Activated CD8-positive, alpha-beta memory T cell treated with anti-CD3 and anti-CD28 coated beads for 24 hours (primary cell): ENCODE measurements at regions not wholly inside any gene's neighbourhood (a gene's known extent, or its start where the extent isn't known, plus 50 kb on each side); places are given as distances from the start of the nearest gene placed in this dataset.
"Not testable (repeated sequence)": the region's sequence is repeated elsewhere in the genome, so short reads cannot be mapped to it uniquely, and the experiment has no call there.

Source experiments
- DNase-seq: peaks from one replicate; pipeline ENCODE4 v3.0.0-alpha.2; 2020

DNA sequence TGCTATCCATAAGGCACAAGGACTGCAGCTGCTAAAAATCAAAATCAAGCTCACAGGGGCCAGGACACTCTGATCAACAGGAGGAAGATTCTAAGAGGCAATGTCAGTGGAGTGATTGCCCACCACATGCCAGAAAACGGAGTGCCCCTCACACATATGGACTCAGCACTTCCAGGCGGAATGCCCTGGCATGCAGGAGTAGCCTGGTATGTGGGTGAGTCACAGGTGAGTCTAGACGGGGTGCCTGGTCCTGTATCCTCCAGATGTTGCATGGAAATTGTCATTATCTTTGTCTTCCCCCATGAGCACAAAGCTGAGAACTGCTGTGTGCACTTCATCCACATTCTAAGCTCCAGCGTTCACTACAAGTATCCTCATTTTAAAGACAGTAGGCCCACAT, 129.2 kb upstream of the FOXD4L5 start:
- not testable (repeated sequence) for DNase-seq

DNA sequence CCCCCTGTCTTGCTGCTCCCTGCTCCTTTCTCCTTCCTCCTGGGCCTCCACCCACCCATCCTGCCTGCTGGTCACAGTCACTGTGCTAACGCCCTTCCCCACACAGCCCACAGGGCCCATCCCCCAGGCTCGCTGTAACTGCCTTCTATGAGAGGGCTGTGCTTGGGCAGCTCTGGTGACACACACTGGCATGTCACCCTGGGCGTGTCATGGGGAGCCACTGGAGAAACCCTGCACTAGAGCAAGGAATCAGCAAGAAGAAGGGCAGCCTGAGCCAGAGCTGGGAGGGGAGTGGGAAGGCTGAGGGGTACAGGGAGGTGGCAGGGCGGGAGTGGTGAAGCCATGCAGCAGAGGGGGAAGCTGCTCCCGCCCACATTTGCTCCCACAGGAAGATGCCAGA, 128.4 kb upstream of the FOXD4L5 start:
- DNase-seq, result not testable (repeated sequence)

DNA sequence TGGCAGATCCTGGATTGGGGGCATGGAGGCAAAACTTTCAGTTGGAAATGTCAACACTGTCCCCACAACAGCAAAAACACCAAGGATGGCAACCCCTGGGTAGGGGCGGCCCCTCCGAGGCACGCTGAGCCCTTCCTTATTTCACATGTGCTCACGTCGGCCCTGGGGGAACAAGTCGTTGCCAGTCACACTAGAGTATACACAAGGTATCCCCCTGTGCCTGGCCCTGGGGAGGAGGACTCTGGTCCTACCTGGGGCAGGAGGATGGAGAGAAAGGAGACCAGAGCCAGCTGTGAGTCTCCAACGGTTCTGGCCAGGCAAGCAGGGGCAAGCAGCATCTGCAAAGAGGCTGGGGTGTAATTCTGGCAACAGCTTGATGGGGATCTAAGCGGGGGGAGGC, 126.9 kb upstream of the FOXD4L5 start:
- DNase-seq, result no peak

DNA sequence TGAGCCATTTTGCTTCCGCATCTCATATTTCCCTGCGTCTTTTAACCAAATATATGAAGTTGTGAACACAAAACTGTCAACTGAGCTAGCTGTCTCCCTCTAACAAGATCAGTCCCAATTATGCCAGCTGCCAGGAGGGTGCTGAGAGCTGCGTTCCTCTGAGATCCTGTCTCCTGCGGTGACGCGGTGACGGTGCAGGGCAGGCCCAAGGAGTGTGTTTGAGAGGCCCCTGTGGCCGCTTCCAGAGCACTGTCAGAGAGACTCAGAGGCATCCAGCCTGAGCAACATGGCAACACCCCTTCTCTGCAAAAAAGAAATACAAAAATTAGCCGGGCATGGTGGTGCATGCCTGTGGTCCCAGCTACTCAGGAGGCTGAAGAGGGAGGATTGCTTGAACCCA, 126.3 kb upstream of the FOXD4L5 start:
- DNase-seq, result no peak

DNA sequence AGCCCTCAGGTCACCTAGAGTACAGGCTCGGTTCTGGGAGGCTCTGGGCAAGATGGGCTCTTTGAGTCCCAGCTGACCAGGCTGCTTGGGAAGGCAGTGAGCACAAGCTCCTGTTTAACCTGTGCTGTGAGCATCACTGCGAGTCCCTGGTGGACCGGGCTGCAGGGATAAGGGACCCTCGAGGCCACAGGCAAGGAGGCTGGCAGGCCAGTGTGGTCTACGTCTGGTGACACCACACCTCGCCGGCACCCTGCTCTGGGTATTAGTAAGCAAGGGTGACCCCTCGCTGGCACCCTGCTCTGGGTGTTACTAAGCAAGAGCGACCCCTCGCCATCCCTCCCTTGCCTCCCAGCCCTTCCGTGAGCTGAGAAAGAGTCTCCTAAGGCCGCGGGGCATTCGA, 125.9 kb upstream of the FOXD4L5 start:
- no peak for DNase-seq

DNA sequence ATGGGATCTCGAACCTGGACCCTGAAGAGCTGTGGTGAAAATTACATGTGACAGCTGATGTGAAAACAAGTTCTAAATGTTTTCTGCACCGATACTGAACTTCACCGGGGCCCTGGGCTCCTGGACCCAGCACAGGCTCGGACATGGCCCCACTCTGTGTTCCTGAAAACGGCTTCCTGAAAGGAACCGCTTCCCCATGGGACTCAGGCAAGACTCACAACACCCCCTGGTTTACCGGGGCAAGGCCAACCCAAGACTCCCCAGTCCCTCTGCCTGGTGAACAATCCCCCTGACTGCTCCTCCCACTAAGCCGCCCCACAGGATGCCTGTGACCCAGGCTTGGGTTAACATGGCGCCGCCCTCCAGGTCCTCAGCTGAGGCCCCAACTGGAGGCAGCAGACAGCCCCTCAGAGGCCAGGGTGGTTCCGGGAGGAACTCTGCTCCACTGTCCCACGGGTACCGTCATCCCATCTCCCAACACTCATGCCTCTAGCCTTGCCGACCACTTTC, 124.5 kb upstream of the FOXD4L5 start:
- no peak for DNase-seq

DNA sequence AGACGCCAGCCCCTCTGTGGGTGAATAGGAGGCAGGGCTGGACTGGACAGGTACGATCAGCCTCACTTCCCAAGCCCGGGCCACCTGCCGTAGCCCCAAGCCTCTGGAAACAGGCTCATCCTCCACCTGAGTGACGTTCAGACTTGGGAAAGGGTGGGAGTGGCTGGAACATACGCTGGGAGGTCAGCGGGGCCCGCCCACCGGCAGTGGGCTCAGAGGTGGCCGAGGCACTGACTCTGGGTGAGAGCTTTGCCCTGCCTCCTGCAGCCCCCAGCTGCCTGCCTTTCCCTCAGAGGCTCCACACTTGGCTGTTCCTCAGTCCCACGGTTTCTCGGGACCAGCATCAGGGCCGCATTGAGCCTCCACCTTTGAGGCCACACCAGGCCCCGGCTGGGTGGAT, 123.8 kb upstream of the FOXD4L5 start:
- DNase-seq, result not testable (repeated sequence)

DNA sequence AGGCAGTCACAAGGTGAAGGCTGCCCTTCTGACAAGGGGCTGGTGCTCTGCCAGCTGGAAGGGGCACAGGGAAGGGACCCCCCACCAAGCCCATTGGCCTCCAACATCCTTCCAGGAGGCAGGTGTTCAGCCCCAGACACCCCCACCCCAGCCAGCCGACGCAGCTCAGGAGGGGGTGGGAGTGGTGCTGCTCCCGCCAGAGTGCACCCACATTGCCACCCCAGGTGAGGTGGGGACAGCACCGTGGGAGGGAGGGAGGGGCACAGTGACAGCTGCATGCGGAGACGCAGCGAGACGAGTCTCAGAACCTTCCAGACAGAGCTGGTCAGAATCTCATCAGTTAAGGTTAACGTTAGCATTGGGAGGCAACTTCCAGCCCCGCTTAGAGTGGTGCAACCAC, 121.6 kb upstream of the FOXD4L5 start:
- not testable (repeated sequence) for DNase-seq

DNA sequence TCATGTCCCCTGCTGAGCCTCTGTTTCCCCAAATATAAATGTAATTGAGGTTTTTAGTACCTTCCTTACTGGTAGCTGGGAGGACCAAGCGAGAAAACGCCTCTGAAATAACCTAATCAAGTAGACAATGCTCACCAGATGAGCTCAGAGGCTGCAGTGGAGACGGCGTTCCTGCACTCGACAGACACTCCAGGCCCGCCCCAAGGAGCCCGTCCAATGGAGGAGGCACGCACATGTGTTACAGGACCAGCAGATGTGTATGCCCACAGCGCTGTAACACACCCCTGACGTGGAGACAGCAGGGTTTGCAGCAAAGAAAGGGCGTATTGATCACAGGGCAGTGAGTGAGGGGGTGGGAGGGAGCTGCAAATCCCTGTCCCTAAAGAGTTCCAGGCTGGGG, 120.8 kb upstream of the FOXD4L5 start:
- not testable (repeated sequence) for DNase-seq

DNA sequence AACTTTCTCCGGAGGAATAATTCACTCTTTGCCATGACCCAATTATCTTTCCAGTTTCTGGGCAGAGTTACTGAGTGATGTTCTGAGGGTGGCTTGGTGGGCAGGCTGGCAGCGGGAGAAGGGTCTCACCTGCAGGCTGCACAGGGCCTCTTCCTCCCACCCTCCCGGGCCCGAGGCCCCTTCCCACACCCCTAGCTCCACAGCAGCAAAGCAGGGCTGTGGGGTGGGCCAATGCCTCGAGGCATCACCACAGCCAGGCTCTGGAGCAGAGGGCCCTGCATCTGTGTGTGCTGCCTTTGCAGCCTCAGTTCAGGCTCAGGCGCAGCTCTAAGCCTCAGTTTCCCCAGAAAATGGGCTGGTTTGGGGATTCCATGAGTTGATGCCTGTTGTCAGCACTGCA, 120.2 kb upstream of the FOXD4L5 start:
- DNase-seq, result no peak

DNA sequence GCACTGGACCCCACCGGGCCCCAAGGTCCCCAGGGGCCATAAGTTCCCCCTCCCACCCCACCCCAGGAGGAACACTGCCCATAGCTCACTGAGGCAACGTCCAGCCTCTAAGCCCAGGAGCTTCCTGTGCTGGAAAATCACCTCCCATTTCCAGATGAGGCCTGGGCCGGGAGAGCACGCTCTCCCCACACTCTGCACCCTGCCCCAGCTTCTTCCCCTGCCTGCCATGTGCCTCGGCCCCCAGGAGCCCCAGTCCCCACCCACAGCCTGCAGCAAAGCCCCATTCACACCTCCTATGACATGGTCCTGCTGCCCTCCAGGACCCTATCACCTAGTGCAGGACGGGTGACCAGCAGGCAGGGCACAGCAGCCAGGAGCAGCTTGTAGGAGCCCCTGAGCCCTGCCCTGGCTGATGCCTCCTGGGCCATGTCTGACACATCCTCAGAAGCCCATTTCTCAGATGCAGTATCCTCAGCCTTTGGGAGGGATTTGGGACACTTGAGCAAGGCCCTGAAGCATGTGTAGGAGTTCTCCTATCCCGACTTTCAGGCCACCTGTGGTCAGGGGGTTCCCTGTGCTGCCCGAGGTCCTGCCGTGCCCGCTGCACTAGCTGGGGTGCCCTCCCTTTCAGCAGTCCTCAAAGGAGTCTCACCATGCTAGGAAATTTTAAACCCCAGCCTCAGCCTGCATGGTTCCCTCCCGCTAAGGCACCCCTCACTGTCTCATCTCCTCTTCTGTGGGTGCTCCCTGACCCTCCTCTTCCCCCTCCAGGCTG, 119.4 kb upstream of the FOXD4L5 start:
- DNase-seq, result no peak

DNA sequence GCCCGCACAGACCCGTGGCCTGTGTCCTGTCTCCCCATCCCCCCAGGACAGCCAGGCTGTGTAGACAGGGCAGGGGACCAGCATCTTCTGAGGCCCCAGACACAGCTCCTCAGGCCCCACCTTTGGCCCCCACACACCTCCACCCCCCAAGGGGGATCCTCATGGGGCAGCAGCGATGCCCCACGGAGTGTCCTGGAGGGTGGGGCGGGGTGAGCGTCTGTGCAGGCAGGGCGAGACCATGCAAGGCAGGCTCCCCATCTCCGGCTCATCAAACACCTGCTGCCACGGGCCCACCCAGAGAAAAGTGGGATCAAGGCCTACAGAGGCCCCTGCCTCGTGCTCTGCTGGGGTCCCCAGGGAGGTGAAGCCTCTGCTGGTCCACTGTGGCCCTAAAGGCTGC, 118.7 kb upstream of the FOXD4L5 start:
- no peak for DNase-seq

DNA sequence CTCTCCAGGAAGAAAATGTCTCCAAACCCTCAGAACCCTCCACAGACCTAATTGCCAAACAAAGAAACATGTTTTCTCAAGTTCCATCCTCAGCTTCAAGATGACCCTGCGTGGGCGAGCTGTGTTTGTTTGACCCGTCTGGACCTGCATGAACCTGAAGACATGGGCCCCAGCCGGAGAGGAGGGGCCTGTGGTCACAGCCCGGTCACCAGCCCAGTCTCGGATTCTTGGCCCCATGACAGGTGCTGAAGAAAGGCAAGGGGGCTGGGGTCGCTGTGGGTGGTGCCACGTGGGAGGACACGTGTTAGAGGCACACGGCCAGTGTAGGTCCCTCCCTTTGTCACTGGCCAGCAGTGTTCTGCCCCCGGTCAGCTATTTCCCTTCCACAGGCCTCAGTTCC, 118.1 kb upstream of the FOXD4L5 start:
- not testable (repeated sequence) for DNase-seq

DNA sequence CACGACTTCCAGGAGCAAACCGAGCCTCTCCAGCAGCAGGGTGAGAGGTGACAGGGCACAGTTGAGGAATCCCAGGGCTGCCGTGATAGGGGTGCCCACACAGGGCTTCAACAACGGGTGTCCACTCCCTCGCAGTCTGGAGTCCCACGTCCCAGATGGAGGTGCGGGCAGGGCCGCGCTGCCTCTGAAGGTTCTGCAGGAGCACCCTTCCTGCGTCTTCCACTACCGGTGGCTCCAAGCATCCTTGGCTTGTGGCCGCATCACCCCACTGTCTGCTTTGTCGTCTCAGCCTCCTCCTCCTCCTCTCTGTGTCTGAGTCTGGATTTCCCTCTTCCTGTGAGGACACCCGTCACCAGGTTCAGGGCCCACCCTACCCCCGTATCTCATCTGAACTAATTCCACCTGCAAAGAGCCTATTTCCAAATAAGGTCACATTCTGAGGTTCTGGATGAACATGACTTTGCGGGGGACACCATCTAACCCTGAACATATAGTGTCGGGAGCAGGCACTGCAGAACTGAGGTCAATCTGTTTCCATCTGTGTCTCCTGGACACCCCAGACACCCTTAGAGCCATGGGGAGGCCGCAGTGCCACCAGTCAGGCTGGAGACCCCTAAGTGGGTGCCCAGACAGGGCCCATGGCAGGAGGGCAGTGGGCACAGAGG, 117.3 kb upstream of the FOXD4L5 start:
- DNase-seq, result not testable (repeated sequence)

DNA sequence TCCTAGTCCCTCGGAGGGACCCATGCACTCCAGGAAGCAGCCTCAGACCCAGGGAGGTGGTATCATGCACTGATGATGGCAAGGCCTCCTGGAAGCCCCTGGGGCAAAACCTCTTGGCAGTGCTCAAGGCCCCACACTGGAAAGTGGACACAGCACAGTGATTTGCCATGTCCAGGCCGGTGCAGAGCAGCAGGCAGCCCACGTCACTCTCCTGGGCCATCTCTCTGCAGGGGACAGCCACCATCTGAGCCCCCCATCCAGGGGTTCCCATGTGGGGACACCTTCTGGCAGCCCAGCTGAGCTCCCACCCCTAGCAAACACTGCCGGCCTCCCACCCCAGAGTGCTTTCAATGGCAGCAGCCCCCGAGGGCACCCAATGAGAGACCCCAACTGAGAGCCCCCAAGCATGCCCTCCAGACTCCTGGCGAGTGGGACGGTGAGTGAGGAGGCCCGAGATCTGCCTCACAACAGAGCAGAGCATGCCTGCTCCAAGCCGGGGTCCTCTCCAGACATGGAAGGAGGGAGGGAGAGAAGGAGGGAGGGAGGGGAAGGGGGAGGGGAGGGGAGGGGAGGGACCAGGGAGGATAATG, 116.5 kb upstream of the FOXD4L5 start:
- DNase-seq, result not testable (repeated sequence)

DNA sequence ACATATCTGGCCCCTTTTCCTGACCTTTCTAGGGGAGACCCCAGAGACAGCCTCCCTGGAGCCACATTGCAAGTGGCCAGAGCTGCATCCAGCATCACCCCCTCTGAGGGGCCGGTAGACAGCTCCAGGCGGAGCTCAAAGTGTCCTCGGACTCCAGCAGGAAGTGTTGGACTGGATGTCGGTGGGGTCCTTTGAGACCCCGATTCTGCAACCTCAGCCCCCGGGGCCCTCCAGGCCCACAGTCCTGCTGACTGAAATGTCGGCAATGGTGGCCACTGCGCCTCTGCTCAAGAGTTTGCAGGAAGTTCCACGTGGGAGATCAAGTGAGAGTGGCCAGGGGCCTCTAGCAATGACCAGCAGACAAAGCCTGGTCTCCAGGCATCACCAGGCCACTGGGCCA, 115.9 kb upstream of the FOXD4L5 start:
- no peak for DNase-seq

DNA sequence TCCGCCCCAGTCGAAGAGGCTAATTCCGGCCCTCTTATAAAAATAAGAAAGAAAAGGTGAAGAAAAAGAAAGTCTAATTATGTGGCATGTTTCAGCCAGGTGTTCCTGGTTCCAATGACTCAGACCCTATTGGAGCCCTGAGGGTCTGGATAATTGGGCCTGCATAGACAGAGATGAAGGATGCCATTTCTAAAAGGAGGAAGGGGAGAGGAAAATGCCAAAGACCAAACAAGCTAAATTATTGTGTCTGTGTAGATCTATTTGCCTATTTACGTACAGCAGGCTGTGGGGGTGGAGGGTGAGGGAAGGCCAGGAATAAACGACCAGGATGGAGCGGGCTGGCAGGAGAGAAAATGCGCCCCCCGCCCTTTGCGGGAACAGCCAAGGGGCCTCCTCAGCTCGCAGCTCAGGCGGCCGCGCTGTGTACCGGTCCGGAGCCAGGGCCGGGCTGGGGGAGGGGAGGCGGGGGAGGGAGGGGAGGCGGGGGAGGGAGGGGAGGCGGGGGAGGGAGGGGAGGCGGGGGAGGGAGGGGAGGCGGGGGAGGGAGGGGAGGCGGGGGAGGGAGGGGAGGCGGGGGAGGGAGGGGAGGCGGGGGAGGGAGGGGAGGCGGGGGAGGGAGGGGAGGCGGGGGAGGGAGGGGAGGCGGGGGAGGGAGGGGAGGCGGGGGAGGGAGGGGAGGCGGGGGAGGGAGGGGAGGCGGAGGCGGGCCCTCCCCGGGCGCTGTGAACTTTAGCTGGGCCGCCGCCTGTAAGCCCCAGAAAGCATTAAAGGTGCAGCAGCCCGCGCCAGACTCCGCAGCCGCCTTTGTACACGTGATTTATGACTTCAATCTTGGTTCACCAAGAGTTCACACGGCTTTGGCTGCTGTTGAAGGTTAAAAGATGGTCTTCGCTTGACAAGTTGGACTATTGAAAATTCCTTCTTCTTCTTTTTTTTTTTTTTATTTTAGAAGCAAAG, 113.0 kb upstream of the FOXD4L5 start:
- DNase-seq, result not testable (repeated sequence)

DNA sequence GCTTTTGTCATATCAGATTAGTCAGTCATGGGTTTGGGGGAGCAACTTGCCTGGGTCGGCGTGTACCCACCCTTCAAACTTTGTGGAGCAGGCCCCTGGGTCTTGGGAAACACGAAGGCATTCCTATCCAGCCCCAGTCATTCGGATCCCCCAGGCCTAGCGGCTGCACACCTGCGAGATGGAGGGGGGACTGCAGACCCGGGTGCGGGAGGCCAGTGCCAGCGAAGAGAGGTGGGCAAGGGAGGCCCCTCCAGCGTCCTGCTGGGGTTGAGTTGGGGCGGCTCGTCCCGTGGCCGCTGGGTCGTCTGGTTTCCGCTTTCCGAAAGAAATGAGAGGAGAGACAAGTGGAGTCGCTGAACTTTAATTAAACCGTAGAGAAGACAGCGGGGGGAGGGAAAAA, 112.2 kb upstream of the FOXD4L5 start:
- not testable (repeated sequence) for DNase-seq

DNA sequence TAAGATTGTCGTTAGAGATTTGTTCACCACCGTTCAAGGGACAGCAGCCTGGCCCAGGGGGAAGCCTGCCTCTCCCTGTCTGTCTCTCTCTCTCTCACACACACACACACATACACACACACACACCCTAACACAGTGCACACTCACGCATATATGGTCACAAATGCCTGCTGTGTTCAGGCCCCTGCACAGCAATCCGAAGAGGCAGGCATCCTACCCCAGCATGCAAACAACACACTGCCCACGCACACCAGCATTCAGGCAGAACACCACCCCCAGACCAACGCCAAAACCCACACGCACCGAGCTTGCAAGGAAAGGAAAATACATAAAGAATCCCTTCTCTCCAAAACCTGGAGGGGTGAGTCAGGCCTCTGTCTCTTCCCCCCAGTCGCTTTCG, 111.6 kb upstream of the FOXD4L5 start:
- DNase-seq, result not testable (repeated sequence)

DNA sequence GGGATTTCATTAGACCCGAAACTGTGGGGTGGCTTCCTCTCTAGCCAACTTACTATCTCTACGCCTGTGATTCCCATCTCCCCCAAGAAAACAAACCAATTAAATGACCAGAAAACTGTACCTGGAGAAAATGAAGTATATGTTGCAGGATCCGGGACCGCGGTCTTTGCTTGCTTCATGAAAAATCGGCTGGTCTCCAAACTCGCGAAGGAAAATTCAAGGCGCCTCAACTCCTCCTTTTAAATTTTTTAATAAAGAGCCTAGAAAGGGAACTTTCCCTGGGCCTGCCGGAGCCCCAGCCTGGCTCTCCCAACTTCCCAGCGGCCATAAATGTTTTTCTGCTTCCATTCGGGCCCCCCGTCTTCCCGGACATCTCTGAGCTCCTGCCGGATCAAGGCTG, 110.8 kb upstream of the FOXD4L5 start:
- not testable (repeated sequence) for DNase-seq

DNA sequence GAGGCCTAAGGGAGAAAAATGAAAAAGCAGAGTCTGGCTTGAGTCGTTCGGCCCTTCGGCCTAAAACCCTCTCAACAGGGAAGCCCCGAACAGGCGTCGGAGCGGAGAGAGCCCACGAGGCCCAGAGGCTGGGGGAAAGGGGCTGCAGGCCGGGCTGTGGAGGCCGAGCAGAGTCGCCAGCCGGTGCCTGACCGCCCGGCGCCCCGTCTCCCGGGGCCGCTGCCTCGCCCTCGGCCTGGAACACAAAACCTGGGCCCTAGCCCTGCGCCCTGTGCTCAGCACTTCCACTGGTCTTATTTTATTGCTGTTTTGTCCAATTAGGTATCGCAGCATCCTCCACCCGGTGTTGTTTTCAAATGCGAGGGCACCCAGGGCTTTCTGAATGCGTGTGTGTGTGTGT, 110.1 kb upstream of the FOXD4L5 start:
- not testable (repeated sequence) for DNase-seq

DNA sequence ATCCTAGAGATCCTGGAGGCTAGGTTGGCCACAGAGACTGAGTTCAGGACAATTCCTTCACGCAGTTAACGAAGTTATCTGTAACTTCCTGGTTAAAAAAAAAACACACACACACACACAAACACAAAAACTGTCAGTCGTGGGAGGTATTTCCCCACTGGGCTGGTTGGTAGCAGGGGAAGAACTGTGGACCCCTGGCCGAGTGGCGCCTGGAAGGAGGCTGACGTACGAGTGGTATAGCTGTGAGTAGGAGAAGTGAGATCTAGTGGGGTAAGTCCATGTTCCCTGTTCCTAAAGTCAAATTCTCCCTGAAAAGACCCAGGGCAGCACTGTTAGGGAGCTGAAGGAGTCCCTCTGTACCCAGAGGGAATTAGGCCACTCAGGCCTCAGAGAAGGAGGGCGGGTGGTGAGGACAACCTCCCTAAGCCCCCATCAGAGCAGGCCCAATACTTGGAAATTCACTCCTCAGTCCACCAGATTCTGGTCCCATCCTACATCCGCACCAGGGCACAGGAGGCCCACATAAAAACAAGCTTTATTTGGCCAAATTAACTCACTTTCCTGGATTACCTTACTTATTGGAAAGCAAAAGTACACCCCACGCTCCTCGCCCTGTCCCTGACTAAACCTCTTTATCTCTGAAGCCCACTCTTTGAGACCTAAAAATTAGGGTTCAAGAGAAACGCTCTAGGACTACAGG, 108.3 kb upstream of the FOXD4L5 start:
- DNase-seq, result not testable (repeated sequence)
